ENCODE measurements at regions not wholly inside any gene's neighbourhood (a gene's known extent, or its start where the extent isn't known, plus 50 kb on each side); places are given as distances from the start of the nearest gene placed in this dataset.
"Not testable (repeated sequence)": the region's sequence is repeated elsewhere in the genome, so short reads cannot be mapped to it uniquely, and the experiment has no call there.

DNA sequence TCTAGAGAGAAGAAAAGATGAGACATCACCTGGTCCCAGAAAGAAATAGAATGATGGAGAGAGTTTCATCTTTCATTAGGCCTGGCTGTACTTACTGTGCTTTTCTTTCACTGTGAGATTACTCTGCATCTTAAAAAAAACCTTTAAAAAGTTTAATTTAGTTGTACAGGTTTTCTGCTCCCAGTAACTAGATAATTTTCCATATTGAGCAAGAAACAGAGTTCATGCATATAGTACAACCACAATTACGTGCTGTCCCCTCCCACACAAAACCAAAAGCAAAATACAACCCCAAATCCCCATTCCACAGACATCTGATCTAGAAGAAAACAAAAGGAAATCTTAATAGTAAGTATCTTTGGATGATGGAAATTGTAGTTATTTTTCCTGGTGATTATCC lies 371.2 kb downstream of the SH2D1A start:
- no peak for DNase-seq (ENCODE audit: low spot score)

DNA sequence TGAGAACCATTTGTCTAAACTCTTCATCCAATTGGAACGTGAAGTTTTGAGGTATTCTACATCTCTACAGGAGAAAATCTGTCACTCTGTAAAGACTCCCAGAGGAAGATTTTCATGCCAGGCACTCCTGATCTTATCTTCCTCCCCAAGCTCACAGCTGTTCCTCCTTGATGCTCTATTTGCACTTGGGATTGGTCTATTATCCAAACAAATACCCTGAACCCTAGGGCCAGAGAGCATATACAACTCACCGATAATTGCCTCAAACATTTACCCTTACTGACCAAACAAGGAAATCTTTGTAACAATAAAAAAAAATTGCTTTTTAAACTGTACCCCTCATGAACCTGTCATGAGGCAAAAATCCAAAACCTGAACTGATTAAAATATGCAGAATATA lies 372.7 kb downstream of the SH2D1A start:
- no peak for DNase-seq (ENCODE audit: low spot score)

DNA sequence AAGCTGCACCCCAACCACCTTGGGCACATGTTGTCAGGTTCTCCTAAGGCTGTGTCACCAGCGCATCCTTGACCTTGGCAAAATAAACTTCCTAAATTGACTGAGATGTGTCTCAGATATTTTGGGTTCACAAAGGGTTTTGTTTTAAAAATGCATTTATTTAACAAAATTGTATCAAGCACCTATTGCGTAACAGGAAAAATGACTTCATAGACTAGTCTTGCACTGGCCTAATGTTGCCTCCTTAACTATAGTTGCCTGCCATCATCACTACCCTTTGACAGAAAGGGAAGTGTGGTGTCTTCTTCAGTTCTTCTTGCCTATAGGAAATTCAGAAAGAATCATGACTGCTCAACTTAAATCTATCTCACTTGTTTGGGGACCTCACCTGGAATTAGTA lies 374.2 kb downstream of the SH2D1A start:
- DNase-seq (ENCODE audit: low spot score), result no peak

DNA sequence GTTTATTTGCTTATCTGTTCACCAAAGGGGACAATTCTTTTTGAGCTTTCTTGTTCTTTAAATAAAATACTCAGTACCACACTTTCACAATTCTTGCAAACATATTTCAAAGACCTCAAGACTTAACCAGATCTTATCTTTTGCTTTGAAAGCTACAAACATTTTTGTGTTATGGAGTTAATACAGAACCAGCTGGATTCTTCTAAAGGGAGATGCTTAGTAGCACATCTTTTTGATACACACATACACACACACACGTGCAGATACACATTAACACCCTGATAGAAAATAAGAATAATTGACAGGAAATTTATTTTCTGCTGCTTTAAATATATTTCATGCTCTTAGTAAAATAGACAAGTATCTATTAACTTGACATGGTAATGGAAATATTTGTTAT lies 379.1 kb downstream of the SH2D1A start:
- no peak for DNase-seq (ENCODE audit: low spot score)

DNA sequence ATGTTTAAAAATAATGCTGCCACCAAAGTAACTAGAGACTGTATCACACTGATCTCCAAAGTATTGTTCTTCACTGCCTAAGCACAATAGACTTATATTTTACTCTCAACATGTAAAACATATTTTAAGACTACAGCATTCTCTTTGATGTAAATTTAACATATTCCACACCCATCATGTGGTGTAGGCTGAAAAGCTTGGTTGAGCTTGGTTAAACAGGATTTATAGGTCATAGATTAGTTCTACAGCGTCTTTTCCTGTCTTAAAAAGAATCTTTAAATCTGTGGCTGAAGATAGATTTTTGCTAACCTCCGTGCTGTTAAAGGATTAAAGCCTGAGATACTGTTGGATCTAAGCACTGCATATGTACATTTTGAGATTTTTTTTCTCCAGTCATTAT lies 379.9 kb downstream of the SH2D1A start:
- no peak for DNase-seq (ENCODE audit: low spot score)

DNA sequence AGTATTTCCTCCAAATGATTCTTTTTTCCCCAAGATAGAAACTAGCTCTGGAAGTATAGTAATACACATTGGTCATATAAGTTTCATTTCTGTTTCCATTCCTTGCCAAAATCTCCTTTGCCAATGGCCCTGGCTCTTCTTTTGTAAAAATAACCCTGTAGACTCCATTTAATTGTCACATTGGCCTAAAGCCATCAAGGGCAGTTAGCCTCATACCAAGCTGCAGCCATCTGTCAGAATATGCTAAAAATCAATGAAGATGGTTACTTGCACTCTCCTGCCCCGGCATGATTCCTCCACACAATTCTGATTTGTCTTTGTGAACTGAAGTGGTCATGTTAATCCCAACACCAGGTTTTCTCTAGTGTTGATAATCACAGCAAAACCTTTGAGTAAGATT lies 380.5 kb downstream of the SH2D1A start:
- DNase-seq (ENCODE audit: low spot score), result no peak

DNA sequence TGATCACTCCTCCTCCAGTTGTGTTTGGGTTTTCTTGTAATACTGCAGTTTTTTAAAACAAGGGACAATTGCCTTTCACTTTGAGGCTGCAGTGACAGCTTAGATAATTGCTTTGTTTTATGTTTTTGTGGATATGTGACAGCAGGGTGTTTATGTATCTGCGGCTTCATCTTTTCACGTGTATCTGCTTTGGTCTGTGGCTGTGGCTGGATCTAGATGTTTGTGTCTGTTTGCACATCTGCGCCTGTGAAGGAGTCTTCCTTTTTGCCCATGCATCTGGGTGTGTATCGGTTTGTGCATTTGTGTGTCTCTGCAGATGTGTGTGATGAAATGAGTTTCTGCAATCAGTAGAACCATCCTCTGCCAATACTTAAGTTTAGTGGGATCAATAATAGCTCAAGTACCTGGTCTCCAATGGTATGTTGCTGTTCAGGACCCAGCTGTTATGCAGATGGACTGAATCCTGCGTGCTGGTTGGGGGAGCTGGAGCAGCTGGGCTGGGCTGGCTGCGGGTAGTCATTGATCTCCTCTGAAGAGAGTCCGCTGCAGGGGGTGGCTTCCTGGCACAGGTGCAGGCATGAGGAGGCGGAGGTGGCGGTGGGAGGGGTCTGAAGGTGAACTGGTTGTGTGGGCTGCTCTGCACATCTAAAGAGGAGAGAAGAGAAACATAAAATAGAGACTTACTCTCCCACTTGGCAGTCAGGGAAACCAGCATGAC lies 390.3 kb downstream of the SH2D1A start:
- peak; percentile 36 for DNase-seq (ENCODE audit: low spot score)

DNA sequence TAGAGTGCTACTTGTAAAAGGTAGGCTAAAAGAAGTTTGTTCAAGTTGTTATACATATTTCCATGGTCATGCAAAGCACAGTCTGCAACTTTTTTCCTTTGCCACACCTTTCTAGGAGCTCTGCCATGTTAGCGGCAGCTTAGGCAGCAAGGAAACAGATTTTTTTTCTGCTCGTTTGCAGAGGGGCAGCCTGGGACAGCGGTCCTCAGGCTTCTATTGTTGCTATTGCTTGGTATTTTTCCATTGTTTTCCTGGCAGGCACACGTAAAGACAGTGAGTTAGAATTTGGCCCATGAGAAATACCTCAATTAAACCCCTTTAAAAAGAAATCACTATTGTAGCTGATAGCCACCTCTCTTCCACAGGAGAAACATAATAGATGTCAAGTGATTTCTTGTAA lies 391.4 kb downstream of the SH2D1A start:
- no peak for DNase-seq (ENCODE audit: low spot score)

DNA sequence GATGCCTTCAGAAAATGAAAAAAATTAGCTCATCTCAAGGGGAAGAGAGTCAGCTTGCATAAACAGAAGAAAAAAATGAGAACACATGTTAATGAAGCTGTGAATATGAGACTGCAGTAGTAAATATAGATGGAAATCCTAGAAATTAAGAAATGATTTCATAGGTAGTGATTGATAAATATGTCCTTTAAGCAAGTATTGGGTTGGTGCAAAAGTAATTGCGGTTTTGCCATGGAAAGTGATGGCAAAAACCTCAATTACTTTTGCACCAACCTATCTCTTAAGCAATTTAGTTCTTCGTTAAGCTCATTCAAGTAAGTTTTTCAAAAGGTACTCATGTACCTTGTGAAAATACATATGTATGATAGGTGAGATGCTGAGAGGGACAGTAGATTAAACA lies 400.9 kb downstream of the SH2D1A start:
- no peak for DNase-seq (ENCODE audit: low spot score)

DNA sequence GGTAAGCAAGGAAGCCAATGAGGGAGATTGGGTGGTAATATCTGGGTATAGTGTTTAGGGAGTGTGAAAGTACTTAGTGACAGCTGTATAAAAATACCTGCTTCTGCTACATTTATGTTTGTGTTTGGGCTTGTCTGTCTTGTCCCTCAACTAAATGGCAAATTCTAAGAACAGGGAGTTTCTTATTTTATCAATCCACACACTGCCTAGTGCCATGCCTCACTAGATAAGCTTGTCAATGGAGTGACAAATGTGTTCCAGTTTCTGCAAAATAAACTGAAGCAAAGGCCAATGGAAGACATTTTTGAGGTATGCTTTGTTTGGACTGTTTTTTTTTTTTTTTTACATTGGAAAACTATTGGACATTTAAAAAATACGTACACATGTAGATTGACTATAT lies 418.0 kb downstream of the SH2D1A start:
- no peak for DNase-seq (ENCODE audit: low spot score)

DNA sequence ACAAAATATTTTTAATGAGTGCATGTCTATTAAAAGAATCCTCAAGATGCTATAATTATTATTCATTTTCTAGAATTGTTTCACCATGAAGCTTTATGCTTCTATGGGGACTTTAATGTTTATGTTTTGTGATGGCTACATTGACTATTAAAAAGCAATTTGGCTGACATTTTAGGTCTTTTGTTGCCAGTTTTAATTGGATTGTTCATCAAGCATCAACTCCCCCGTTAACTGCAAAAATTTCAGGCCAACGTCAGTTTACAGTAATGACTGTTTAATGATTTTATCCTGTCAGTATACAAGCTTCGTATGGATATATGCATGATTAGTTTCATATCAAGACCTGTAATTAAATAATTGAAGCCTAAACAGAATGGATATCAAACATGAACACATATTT lies 422.8 kb downstream of the SH2D1A start:
- DNase-seq (ENCODE audit: low spot score), result no peak

DNA sequence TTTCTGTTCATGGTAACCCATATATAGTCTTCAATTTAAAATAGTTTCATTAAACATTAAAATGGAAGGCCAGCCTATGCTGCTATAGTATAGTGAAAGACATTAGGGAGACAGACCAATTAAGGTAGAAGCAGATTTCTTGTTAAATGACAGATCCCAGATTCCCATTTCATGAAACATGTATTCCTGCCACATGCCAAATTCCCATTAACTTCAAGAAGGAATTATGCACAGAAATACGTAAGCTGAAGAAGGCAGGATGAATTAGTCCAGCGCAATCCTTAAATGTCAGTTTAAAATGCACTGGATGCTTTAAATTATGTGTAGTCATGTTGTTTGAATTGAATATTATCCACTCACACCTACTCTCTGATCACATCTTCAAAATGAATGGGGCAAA lies 424.9 kb downstream of the SH2D1A start:
- no peak for DNase-seq (ENCODE audit: low spot score)

DNA sequence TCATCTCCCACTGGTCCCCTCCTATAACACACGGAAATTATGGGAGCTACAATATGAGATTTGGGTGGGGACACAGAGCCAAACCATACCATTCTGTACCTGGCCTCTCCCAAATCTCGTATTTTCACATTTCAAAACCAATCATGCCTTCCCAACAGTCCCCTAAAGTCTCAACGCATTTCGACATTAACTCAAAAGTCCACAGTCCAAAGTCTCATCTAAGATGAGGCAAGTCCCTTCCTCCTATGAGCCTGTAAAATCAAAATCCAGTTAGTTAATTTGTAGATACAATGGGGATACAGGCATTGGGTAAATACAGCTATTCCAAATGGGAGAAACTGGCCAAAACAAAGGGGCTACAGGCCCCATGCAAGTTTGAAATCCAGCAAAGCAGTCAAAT lies 441.9 kb downstream of the SH2D1A start:
- not testable (repeated sequence) for DNase-seq (ENCODE audit: low spot score)

DNA sequence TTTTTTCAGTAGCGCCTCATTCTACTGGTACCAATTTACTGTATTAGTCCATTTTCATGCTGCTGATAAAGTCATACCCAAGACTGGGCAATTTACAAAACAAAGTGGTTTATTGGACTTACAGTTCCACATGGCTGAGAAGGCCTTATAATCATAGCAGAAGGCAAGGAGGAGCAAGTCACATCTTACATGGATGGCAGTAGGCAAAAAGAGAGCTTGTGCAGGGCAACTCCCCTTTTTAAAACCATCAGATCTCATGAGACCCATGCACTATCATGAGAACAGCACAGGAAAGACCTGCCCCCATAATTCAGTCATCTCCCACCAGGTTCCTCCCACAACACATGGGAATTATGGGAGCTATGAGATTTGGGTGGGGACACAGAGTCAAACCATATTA lies 443.5 kb downstream of the SH2D1A start:
- not testable (repeated sequence) for DNase-seq (ENCODE audit: low spot score)

DNA sequence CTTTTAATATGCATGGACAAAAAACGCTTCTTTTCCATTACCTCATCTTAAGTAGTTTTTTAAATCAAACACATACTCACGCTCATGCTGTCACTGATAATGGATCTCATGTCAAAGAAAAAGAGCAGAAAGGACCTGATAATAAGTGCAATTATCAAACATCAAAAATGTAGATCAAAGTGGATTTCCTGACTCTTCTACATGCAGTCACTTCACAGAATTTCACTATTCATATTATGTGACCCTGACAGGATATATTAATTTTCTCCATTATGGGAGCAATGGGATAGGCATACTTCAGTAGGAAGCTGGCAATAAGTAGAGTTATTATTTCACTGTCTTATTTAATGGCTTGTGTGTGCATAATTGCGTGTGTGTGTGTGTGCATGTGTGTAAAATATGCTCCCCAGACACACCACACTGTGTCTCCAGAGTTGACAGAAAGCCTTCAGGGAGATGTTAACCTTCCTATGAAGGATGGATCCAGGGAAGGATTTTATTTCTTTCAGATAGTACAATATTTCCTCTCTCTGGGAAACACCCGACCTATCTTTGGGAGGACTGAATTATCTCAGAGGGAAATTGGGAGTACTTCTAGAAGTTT lies 445.2 kb downstream of the SH2D1A start:
- DNase-seq (ENCODE audit: low spot score), result no peak

DNA sequence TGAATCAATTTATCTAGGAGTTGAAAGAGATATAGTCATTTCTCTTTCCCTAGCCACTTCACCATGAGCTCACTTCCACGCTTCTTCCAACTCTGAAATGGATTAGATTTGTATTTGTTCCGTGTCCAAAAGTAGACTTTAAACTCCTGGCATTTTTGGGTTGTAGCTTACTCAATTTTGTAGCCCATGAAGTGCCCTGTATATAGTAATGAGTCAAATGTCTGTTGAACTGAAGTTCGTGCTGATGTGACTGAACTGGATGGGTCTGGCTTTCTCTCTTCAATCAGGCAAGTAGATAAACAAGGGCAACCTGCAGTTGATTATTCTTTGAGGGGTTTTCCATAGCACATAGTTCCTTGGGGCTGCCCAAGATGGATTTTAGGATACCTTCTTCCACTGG lies 450.6 kb downstream of the SH2D1A start:
- no peak for DNase-seq (ENCODE audit: low spot score)

DNA sequence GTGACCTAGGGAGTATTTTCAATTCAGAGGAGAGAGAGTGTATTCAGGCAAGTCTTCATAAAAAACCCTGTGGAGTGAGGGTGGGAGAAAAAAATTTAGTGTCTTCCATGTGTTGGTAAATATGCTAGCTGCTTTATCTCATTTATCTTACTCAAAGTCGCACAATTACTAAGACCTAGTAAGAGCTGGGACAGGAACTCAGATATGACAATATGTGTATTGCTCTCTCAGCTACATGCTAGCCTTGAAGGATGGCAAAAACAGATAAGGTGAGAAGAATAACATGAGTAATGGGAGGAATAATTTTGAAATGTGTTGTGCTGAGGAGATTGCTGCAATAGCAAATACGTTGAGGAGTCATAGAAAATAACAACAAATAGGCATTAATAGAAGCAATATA lies 458.6 kb downstream of the SH2D1A start:
- DNase-seq (ENCODE audit: low spot score), result no peak

DNA sequence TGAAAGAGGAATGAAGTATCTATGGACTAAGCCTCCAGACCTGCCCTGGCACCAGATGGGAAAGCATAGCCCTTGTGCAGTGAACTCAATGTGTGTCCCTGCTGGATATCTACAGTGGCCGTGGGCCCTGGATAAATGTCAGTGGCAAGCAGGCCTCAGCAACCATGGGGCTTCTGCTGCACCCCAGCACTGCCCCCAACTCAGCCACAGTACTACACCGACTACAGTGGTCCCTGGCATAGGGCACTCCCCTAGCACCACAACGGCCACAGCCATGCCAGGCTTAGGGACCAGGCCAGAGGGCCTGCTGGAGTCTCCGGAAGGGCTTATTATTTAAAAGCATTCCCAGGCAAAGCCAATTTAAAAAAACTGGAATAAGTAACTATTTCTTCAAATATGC lies 459.1 kb downstream of the SH2D1A start:
- no peak for DNase-seq (ENCODE audit: low spot score)

DNA sequence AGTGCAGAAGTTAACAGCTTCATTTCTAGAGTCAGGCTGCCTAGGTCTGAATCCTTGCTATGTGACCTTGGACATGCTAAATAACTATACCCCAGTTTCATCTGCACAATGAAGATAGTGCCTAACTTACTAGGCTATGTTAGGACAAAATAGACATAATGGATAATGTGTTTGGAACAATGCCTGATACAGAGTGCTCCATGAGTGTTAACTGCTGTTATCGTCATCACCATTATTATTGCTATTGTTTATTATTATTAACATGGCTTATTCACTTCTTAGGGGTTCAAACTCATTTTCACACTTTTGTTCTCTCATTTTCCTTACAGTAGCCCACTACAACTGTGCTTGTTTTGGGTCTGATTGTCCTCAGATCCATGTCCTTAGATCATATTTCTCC lies 467.7 kb downstream of the SH2D1A start:
- no peak for DNase-seq (ENCODE audit: low spot score)

DNA sequence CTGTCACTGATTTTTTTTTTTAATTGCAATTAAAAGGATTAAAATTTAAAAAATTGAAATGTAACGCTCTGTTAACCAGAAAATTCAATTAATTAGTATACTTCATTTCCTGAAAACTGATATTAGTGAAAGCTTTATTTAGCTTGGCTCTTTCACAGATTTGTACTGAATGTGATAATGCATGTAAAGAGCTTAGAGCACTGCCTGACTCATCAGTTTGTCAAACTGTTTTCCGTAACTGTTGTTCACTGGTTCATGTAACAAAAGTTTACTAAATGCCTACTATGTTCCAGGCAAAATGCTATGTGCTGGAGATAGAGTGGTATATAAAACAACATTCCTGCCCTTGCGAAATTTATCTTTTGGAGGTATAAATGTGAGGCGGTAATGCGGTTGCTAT lies 471.7 kb downstream of the SH2D1A start:
- no peak for DNase-seq (ENCODE audit: low spot score)

DNA sequence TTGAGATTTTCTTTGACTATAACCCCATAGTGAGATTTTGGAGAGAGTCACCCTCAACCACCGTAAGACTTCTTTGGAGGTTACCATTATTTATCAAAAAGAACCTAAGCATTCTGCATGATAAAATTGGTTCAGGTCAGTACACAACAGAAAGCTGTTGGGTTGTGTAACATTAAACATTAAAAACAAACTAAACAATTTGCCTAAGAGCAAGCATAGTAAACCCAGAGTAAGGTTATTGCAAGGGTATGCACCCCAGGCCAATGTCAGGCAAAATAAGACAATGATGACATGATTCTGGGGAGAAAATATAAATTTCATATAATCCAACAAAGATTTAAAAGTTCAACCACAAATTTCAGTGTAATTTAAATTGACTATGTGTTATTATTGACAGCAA lies 472.4 kb downstream of the SH2D1A start:
- no peak for DNase-seq (ENCODE audit: low spot score)

DNA sequence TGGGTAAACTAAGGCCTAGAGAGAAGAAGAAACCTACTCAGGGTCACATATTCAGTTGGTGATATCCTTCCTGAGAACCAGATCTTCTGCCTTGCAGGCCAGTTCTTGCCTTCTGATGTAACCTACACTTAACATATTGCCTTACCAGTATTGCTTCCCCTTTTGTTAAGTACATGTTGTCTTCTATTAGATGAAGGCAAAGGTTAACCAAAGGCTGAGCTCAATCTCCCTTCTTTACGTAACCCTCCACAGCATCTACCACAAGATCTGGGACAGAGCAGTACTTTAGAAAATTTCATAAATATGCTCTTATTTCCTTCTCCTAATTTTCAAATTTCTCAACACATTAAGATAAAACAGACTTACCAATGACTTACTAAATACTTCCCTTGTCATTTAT lies 474.4 kb downstream of the SH2D1A start:
- no peak for DNase-seq (ENCODE audit: low spot score)

DNA sequence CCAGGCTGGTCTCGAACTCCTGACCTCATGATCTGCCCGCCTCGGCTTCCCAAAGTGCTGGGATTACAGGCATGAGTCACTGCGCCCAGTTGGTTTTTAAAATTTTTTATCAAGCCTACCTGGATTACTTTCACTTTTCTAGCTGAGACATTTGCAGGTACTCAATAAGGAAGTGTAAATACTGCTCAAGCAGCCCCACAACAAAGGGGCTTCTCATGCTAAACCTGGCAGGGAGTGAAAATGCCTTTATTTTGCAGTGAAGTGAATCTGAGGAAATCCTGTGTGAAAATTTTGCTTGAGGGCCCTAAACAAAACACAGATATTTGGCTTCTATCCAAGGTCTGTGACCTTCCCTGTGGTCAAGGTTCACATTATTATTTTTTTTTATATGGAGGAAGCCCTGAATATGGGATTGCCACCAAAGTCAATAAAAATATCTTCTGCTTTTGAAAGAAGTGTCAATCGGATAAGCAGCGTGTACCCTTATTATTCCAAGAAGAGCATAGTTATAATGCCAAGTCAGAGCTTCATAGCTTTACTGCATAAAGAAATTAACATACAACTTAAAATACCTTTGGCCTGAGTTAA lies 481.0 kb downstream of the SH2D1A start:
- no peak for DNase-seq (ENCODE audit: low spot score)

DNA sequence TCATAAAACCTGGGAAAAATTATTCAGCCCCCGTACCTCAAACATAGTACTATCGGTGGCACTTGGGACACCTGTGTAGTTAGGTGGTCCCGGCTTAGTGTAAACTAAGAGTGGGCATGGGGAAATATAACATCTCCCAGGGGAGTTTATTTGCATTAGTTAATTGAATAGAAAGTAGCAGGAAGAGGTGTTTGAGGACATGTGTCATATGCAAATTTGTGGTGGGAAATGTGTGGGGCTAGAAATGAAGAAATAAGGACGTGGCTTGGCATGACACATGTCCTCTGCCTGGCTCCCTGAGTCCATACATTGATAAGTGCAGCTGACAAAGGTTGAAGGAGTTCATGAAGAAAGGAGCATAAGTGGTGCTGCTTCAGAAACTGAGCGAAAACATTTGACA lies 483.6 kb downstream of the SH2D1A start:
- DNase-seq (ENCODE audit: low spot score), result no peak

Measured in CD4-positive, alpha-beta T cell treated with Interleukin-2 at 100 ng/mL for 4 hours (primary cell).